AG09319 (cell line): ENCODE measurements at regions not wholly inside any gene's neighbourhood (a gene's known extent, or its start where the extent isn't known, plus 50 kb on each side); places are given as distances from the start of the nearest gene placed in this dataset.
"Not testable (repeated sequence)": the region's sequence is repeated elsewhere in the genome, so short reads cannot be mapped to it uniquely, and the experiment has no call there.

Experiments
- DNase-seq: peaks from one replicate; pipeline ENCODE4 v3.0.0-alpha.2; 2010; ENCODE audit warnings: low read depth; ENCODE audit errors: extremely low read depth
- TF ChIP-seq, protein P1 (sequence below): IDR thresholded peaks from 2 replicates; pipeline ENCODE4 v1.5.1; 2011; ENCODE audit warnings: low read depth, mild to moderate bottlenecking, inconsistent platforms, low read length, moderate library complexity

DNA sequence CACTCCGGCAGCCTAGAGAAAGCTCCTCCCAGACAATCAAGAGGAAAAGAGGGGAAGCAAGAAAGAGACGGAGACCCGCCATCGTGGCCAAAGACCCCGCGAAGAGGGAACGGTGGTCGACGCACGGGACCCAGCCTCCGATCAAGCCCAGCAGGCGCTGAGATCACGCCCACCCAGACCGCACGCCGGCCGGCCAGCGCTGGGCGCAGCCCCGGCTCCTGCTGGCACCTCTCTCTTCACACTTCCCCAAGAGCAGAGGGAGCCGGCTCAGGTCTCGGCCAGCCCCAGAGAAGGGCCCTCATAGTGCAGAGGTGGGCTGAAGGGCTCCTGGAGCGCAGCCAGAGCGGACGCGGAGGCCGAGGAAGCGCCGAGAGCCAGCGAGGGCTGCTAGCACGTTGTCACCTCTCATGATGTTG is 918.4 kb upstream of the ADAMTS5 start:
- no peak for DNase-seq
- TF ChIP-seq, protein P1, sequence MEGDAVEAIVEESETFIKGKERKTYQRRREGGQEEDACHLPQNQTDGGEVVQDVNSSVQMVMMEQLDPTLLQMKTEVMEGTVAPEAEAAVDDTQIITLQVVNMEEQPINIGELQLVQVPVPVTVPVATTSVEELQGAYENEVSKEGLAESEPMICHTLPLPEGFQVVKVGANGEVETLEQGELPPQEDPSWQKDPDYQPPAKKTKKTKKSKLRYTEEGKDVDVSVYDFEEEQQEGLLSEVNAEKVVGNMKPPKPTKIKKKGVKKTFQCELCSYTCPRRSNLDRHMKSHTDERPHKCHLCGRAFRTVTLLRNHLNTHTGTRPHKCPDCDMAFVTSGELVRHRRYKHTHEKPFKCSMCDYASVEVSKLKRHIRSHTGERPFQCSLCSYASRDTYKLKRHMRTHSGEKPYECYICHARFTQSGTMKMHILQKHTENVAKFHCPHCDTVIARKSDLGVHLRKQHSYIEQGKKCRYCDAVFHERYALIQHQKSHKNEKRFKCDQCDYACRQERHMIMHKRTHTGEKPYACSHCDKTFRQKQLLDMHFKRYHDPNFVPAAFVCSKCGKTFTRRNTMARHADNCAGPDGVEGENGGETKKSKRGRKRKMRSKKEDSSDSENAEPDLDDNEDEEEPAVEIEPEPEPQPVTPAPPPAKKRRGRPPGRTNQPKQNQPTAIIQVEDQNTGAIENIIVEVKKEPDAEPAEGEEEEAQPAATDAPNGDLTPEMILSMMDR: no peak

DNA sequence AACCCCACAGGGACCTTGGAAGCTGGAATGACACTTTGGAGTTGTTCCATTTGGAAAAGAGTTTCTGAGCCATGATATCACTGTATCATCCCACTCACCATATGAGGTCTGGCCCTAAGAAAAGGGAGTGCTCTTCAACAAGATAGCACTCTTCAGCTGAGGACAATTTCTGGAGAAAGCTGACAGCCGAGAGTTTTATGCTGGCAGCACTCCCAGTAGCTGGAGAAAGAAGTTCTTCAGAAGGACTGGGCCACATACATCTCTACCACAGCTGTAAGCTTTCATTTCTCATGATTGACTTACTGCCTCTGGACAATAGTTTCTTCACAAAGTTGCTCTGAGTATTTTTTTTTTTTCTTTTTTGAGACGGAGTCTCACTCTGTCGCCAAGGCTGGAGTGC is 914.4 kb upstream of the ADAMTS5 start:
- DNase-seq: not testable (repeated sequence)

DNA sequence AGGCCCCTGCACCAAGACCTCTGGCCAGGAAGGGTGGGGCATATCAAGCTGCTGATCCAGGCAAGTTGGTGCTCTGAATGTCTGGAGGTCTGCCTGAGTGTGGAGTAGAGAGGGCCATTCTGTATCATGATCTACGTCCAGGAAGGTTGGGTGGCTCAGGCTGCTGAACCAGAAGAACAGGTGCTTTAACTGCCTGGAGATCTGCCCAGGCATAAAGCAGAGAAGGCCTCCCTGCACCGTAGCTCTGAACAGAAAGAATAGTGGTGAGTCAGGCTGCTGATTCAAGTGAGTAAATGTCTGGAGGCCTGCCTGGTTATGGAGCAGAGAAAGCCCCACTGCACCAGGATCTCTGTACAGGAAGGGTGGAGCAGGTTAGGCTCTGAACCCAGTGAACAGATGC is 905.5 kb upstream of the ADAMTS5 start:
- not testable (repeated sequence) for DNase-seq

DNA sequence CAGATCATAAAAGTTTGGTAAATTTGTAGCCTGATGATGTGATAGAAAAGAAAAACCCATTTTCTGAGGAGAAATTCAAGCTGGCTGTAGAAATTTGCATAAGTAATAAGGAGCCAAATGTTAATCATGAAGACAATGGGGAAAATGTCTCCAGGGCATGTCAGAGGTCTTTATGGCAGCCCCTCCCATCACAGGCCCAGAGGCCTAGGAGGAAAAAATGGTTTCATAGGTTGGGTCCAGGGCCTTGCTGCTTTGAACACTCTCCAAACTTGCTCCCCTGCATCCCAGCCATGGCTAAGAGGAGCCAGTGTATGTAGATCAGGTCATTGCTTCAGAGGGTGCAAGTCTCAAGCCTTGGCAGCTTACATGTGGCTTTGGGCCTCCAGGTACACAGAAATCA is 903.9 kb upstream of the ADAMTS5 start:
- DNase-seq: not testable (repeated sequence)

DNA sequence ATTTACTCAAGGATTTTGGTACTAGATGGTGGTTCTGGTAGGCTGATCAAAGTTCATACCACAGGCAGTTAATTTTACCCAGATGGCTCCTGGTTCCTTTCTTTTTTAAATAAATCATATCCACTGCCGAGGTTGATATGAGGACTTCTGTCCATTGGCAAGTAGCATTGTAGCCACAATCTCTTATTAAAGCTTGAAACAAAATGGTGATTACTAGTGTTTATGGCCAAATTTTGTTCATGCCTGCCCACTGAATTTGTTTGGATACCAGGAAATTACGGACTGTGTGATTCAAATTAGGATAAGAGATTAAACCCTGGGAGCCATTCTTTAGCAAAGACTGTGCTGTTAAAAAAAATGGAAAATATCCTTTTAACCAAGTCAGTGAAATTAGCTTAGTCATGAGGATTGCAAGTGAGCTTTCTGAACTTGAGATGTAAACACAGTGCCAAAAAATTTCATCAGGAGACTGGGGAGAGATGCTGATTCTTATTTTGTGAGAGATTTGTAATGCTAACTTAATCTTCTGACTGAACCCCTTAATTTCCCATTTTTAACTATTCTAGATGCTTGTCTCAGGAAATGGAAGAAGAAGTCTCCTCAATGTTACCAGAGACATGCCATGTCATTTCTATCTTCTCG is 893.5 kb upstream of the ADAMTS5 start:
- DNase-seq: peak; percentile 38

DNA sequence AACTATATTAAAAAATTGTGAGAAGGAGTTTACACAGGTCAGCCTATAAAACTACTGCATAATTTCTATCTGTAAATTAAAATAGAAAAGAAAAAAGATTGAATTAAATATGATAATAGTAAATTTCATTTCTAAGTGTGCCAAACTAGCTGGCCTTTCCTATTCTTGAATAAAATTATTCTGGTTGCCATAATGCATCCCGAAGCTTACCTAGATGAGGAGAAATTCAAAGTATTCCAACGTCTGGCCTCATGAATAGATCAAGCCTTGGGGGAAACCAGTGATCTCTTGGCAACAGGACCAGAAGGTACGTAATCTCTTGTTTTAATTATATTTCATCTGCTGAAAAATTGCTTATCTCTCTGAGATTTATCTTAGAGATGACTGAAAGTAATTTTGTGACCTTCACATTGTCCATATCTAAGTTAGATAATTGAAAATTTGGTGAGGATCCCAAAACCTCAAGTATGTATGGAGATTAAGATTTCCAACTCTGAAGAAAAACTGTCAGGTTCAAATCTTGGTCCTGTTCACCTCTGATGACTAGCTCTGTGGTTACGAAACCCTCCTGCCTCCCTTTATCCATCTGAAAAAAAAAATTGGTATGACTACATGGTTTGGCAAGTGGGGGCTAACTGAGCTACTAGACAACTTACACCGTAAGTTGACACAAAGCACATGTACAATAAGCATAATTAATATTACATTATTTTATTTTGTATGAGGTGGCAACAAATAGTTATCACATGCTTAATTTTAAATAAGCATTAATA is 891.4 kb upstream of the ADAMTS5 start:
- not testable (repeated sequence) for DNase-seq

DNA sequence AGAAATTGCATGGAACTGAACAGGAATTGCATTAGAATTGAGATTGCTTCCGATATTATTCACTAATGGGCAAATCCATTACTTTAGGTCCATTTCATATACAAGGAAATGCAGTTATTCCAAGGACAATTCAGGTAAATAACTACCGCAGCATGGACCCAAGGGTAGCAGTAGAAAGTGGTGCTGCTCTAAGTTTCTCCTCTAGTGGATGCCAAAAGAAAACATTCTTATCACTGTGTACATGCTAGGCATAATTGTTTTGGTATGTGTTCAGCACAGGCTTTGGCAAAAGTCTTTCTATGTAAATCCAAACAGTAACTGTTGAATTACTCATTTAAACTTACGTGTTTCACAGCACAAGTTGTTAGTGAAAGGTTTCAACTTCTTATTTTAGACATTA is 890.1 kb upstream of the ADAMTS5 start:
- not testable (repeated sequence) for DNase-seq

DNA sequence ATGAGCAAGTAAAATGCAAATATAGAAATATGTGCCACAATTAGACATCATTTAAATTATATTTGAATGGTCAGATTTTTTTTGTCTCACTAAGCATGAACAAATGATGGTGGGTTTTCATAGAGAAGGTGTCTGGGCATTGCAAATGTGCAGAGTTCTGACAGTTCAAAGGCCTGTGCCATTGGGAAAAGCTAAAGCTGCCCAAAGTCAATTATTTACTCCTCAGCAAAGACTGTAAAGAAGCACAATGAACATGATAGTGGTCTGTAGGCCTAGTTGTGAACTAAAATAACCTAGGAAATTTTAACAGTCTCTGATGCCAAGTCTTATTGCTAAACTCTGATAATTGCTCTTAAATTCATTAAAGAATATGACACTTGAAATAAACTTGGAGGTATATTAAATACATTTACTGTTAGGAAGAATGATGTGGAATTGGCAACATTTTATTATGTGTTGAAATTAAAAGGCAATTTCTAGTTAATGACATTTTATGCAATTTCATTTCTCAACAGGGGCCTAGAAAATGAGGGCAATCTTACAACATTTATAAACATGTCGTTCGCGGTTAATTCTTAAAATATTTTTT is 874.3 kb upstream of the ADAMTS5 start:
- DNase-seq: no peak
- TF ChIP-seq, protein P1: no peak

DNA sequence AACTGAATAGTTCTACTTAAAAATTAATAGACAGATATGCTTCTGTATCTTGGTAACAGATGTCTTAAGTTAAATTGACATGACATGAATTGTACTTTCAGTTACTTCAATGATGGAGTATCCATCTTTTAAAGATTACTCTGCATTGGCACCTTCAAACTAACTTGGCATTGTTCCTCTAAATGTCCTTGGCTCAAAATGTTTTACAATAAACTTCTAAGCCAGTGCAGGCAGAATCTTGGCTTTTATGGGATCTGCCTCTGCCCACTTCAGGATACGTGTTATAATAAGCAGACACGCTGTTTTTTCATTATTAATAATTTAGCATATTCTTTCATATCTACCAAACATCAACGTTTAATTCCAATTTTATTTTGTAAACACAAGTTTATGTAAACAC is 873.4 kb upstream of the ADAMTS5 start:
- TF ChIP-seq, protein P1: no peak
- no peak for DNase-seq

DNA sequence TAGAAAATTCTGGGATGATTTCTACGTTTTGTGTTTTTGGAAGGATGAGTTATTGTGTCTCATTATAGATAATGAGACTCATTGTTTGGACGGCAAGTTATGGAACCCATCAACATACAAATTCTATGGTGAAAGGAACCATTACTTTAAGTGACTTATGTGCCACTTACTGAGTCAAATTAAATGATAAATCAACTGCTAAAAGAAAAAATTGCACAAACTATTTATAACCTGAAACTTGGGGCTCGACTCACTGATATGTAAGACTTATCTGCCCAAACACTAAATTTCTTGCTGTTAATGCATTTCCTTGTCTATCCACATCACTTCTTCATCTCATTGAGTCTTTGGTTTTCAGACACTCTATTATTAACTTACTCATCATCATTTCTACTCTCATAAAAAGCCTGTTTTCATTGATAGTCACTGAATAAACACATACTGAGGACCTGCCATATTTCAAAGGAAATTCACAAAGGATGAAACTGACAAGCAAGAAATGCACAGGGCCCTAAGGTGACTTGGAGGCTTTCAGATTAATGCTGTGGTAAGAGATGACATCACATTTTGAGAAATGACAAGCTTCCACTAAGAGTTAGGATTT is 872.7 kb upstream of the ADAMTS5 start:
- DNase-seq: no peak
- TF ChIP-seq, protein P1: no peak
